NOMO-1 treated with DMSO at 0.1 percent for 48 hours (cell line): ENCODE measurements at regions not wholly inside any gene's neighbourhood (a gene's known extent, or its start where the extent isn't known, plus 50 kb on each side); places are given as distances from the start of the nearest gene placed in this dataset.

Source experiments
- DNase-seq: peaks from one replicate; lab custom pipeline; 2025; ENCODE audit not compliant: unreplicated experiment; lab: John Stamatoyannopoulos, UW

- no peak for DNase-seq
These were observed 86.8 kb downstream of the ZC3H11B start for GRCh38 chr1:219526074-219526473.

GRCh38 chr1:219523411-219523810 is 89.5 kb downstream of the ZC3H11B start:
- DNase-seq, result no peak

GRCh38 chr1:219521325-219521724 is 91.6 kb downstream of the ZC3H11B start:
- no peak for DNase-seq

- DNase-seq, result no peak
These were observed 92.7 kb downstream of the ZC3H11B start for GRCh38 chr1:219520241-219520640.

GRCh38 chr1:219518907-219519248 is 94.0 kb downstream of the ZC3H11B start:
- no peak for DNase-seq

- DNase-seq, result no peak
These were observed 94.6 kb downstream of the ZC3H11B start for GRCh38 chr1:219518168-219518906.

- no peak for DNase-seq
These were observed 95.9 kb downstream of the ZC3H11B start for GRCh38 chr1:219517031-219517430.

- DNase-seq, result no peak
These were observed 98.2 kb downstream of the ZC3H11B start for GRCh38 chr1:219514728-219515127.

GRCh38 chr1:219507437-219507836 is 105.5 kb downstream of the ZC3H11B start:
- no peak for DNase-seq

GRCh38 chr1:219506936-219507335 is 106.0 kb downstream of the ZC3H11B start:
- no peak for DNase-seq

- DNase-seq, result no peak
These were observed 106.4 kb downstream of the ZC3H11B start for GRCh38 chr1:219506473-219506899.

GRCh38 chr1:219505886-219506285 is 107.0 kb downstream of the ZC3H11B start:
- no peak for DNase-seq

- no peak for DNase-seq
These were observed 109.3 kb downstream of the ZC3H11B start for GRCh38 chr1:219503604-219504003.

- no peak for DNase-seq
These were observed 112.5 kb downstream of the ZC3H11B start for GRCh38 chr1:219500327-219500897.

GRCh38 chr1:219498666-219499065 is 114.2 kb downstream of the ZC3H11B start:
- no peak for DNase-seq

- DNase-seq, result no peak
These were observed 117.0 kb downstream of the ZC3H11B start for GRCh38 chr1:219495737-219496408.

- DNase-seq, result no peak
These were observed 120.2 kb downstream of the ZC3H11B start for GRCh38 chr1:219492717-219493116.

GRCh38 chr1:219490566-219490965 is 122.3 kb downstream of the ZC3H11B start:
- no peak for DNase-seq

GRCh38 chr1:219489636-219490035 is 123.3 kb downstream of the ZC3H11B start:
- no peak for DNase-seq

- no peak for DNase-seq
These were observed 124.6 kb downstream of the ZC3H11B start for GRCh38 chr1:219488275-219488674.

GRCh38 chr1:219483530-219483929 is 129.4 kb downstream of the ZC3H11B start:
- no peak for DNase-seq

GRCh38 chr1:219480011-219480410 is 132.9 kb downstream of the ZC3H11B start:
- DNase-seq, result no peak
